Activated CD8-positive, alpha-beta memory T cell treated with anti-CD3 and anti-CD28 coated beads, Interleukin-2, amount 10 ng/mL, durations not matched to agents 7 days and 5 days (primary cell): ENCODE measurements at regions not wholly inside any gene's neighbourhood (a gene's known extent, or its start where the extent isn't known, plus 50 kb on each side); places are given as distances from the start of the nearest gene placed in this dataset.

Experiments
- ATAC-seq: fragments of 150-1000 bp; cut with Tn5 transposase; one replicate; pipeline ENCODE4 v1.10.0; 2021; ENCODE audit warnings: moderate library complexity
- CTCF ChIA-PET: fragments of 350-600 bp; sonication (Branson Sonifier 250); formaldehyde crosslinking; loops from one replicate; lab custom pipeline; 2021; ENCODE audit warnings: antibody characterized with exemption; lab: Charles Lee
- DNase-seq: peaks from one replicate; pipeline ENCODE4 v3.0.0-alpha.2; 2020
- H3K27ac Mint-ChIP-seq: one replicate; pipeline ENCODE4 v1.8.0; 2021; ENCODE audit warnings: mild to moderate bottlenecking, mixed read lengths
- H3K27me3 Mint-ChIP-seq: one replicate; pipeline ENCODE4 v1.8.0; 2021; ENCODE audit warnings: mixed read lengths
- H3K36me3 Mint-ChIP-seq: one replicate; pipeline ENCODE4 v1.8.0; 2021; ENCODE audit warnings: mild to moderate bottlenecking, mixed read lengths
- H3K4me1 Mint-ChIP-seq: one replicate; pipeline ENCODE4 v1.8.0; 2021; ENCODE audit warnings: mixed read lengths
- H3K4me3 Mint-ChIP-seq: one replicate; pipeline ENCODE4 v1.8.0; 2021; ENCODE audit warnings: mild to moderate bottlenecking, moderate library complexity, mixed read lengths
- H3K9me3 Mint-ChIP-seq: one replicate; pipeline ENCODE4 v1.8.0; 2022; ENCODE audit warnings: low read depth, mixed read lengths

DNA sequence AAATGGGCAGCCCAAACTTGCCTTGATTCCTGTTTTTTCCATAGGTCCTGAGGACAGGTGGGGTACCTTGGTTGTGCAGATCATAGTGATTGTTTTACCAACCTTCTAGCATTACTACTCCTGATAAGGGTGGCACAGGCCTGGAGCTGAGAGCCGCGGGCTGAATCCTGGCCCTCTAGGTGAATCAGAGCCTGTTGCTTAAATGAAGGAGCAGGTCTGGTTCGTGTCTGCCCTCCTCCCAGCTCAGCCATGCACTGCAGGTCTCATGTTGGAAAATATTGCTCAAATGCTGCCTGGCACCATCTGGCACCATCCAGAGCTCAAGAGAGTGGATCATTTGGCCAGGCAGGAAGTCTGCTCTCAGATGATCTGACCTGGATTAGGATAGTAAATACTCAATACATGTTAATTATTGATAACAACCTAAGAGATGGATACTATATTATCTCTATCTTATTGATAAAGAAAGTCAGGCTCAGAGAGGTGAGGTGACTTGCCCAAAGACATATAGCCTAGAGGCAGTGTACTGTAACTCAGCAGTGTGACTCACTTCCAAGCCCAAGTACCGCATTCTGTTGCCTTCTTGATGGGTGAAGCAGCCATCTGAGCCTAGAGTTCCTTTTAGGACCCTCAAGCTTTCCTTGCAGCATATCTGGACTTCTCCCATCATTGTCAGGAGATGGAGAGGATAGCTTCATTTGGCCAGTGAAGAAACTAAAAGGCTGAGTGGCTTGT, 104.3 kb upstream of the PITX1 start:
- H3K27me3 Mint-ChIP-seq, result peaks cover 5% of the 10 kb centered on the region
- no peaks in the 10 kb centered on the region for H3K36me3 Mint-ChIP-seq
- no peak for DNase-seq
- no peak overlapping the region for H3K27ac Mint-ChIP-seq
- H3K4me1 Mint-ChIP-seq, result no peaks in the 10 kb centered on the region
- no peak overlapping the region for H3K4me3 Mint-ChIP-seq
- no peaks in the 10 kb centered on the region for H3K9me3 Mint-ChIP-seq
- ATAC-seq, result no peak
- CTCF ChIA-PET, result no interaction called here

DNA sequence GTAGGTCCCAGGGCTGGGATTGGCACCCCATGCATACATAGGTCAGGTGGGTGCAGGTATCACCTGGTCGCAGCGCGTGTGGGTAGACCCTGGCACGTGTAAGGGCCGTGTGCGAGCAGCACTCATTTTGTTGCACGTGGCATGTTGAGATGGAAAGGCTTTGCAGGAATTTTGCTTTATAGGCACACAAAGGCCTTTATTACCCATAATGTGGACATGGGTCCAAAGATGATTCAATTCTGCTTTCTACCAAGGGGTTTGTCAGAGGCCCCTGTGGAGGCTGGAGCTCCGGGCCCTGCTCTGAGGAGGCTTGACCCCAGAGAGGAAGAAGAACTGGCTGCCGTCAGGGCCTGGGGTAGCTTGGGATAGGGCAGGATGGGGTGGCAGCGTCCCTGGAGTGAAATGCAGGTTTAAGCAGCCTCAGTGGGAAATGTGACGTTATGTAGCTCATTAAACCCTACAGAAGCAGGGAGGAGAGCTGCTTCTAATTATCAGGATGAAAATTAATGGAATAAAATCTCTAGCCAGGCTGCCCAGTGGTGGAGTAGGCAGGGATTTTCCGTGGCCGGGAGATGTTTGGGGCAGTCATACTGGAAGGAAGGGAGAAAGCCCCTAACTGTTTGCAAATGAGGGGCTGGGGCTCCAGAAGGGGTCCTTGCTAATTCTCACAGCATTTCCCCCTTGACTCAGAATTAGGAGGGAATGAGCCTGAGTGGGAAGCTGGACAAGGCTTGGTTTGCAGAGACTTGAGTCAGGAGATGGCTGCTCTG, 103.3 kb upstream of the PITX1 start:
- no peak for DNase-seq
- H3K36me3 Mint-ChIP-seq, result no peaks in the 10 kb centered on the region
- no peak overlapping the region for H3K4me3 Mint-ChIP-seq
- peaks cover 5% of the 10 kb centered on the region for H3K27me3 Mint-ChIP-seq
- CTCF ChIA-PET, result no interaction called here
- H3K9me3 Mint-ChIP-seq, result no peaks in the 10 kb centered on the region
- no peak overlapping the region for H3K27ac Mint-ChIP-seq
- no peaks in the 10 kb centered on the region for H3K4me1 Mint-ChIP-seq
- no peak for ATAC-seq

DNA sequence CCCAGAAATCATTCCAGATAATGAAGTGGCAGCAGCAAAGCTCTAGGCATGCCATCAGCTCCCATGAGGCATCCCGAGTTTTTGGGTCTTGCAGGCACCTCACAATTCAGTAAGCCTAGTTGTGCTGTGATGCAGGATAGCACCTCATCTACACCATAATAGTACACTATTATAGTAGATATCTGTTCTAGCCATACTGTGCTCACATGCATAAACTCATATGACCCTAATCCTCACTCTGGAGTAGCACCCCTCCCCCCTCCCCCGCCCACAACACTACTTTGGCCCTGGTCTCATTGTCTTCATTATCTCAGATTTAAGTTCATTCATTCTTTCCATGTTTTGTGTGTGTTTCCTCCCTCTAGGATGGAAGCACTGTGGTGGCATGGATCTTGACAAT, 102.5 kb upstream of the PITX1 start:
- Mint-ChIP-seq H3K9me3 (no peaks in the 10 kb centered on the region), H3K27ac (no peak overlapping the region), H3K4me3 (no peak overlapping the region), H3K27me3 (peaks cover 5% of the 10 kb centered on the region), H3K4me1 (no peaks in the 10 kb centered on the region), H3K36me3 (no peaks in the 10 kb centered on the region)
- no peak for DNase-seq
- CTCF ChIA-PET, result no interaction called here
- ATAC-seq, result no peak

DNA sequence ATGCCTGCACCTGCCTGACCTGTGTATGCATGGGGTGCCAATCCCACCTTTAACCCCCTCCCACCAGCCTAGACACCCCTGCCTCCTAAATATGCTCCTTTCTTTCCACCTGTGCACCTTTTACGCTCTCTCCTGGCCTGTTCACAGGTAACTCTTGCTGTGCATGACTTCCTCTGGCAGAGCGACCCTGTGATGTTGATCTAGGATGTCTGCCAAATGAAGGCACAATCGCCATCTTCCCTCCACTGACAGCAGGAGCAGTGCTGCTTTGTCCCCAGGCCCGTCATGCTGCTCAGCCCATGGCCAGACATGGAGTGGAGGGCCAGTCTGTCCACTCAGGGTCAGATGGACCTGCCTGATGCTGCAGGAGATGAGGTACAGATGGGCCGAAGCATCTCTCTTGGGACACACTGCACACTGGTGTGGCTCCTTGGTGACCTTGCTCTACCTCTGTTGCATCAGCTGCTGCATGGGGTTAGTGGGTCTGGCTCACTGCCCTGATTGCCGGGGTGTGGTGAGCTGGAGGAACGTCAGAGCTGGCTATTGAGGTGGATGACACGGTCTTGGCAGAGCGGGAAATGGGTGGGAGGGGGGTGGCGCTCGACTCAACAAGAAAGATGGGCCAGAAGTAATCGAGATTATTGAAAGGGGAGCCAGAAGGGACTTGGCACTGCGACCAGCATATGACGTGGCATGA, 101.7 kb upstream of the PITX1 start:
- no peak for DNase-seq
- Mint-ChIP-seq H3K27me3 (peaks cover 5% of the 10 kb centered on the region), H3K27ac (no peak overlapping the region), H3K36me3 (no peaks in the 10 kb centered on the region), H3K4me1 (no peaks in the 10 kb centered on the region), H3K4me3 (no peak overlapping the region), H3K9me3 (no peaks in the 10 kb centered on the region)
- CTCF ChIA-PET, result no interaction called here
- ATAC-seq, result no peak

DNA sequence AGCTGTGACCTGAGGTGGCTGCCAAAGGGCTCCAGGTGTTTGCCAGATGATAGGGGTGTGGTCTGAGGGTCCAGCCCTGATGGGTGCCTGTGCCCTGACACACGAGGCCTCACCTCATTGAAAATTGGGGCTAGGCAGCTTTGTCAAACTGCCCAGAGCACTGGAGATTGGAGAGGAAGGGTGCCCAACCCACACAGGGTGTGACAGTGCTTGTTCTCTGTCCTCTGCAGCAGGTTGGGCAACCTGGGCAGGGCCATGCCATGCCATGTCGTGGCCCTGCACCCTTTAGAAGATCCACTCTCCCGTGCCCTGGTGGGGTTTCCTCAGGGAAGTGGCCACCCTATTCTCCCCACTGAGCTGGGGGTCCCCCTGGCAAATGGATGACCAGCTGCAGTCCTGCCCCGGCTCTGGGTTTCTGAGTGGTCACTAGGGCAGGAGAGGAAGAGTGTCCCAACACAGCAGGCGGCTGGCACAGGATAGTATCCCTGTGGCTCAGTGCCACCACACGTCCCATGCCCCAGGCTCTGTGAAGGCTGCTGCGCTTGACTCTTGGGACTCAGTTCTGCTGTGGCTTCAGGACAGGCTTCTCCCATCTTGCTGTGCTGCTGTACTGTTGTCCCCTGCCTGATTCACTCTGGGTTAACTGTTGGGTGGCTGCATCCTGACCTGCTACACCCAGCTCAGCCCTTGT, 100.8 kb upstream of the PITX1 start:
- Mint-ChIP-seq H3K36me3 (no peaks in the 10 kb centered on the region), H3K4me1 (no peaks in the 10 kb centered on the region), H3K4me3 (no peak overlapping the region), H3K27me3 (peaks cover 2% of the 10 kb centered on the region), H3K9me3 (no peaks in the 10 kb centered on the region), H3K27ac (no peak overlapping the region)
- CTCF ChIA-PET, result no interaction called here
- ATAC-seq, result no peak
- no peak for DNase-seq

DNA sequence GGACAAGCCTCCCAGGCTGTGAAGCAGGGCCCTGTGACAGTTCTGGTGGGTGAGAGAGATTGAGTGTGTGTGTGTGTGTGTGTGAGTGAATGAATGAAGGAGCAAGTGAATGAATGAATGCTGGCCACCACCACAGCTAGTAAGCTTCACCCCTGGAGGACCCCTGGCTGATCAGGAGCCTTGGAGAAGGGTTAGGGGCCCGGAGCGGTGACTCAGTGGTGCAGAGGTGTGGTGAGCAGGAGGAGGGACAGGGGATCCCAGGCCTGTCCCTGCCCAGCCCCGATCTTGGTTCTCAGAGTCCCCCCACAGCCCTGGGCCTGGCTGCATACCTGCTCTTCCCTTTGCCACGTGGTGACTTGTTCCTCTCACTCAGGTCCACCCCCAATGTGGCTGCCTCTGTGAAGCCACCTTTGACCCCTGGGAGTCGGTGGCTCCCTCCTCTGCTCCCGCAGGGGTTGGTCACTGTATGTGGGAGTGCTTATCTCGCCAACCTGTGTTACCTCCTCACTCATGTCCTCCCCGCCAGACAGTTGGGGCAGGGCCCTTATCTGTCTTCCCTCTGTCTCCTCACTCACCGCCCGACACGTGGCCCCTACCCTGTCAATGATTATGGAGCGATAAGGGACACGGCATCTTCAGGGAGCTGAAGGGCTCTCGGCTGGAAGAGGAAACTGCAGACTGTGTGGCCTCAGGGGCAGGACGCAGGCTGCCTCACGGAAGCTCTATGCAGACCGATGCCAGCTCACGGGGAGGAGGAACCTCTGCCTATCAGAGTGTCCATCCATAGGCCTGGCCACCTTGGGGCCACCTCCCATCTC, 99.9 kb upstream of the PITX1 start:
- Mint-ChIP-seq H3K27ac (no peak overlapping the region), H3K36me3 (no peaks in the 10 kb centered on the region), H3K4me3 (no peak overlapping the region), H3K9me3 (no peaks in the 10 kb centered on the region), H3K27me3 (peaks cover 2% of the 10 kb centered on the region), H3K4me1 (peaks cover 2% of the 10 kb centered on the region)
- ATAC-seq (no peak), DNase-seq (no peak)
- CTCF ChIA-PET, result no interaction called here

DNA sequence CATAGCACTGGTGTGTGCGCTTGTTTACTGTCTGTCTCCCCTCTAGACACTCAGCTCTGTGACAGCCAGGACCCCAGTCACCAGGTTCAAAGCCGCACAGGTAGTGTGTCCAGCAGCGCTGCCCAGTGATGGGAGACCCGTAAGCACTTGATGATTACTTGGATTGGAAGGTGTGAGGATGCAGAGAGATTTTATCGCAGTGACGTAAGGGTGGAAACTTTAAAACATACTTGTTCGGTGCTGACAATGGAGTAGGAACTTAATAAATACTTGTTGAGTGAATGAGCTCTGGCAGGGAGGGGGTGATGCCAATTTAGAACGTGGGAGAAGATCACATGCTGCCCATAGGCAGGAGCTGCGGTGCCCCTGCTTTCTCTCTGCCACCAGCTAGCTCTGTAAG, 99.2 kb upstream of the PITX1 start:
- DNase-seq (no peak), ATAC-seq (no peak)
- Mint-ChIP-seq H3K4me3 (no peak overlapping the region), H3K4me1 (peaks cover 2% of the 10 kb centered on the region), H3K36me3 (no peaks in the 10 kb centered on the region), H3K27me3 (peaks cover 2% of the 10 kb centered on the region), H3K9me3 (no peaks in the 10 kb centered on the region), H3K27ac (no peak overlapping the region)
- CTCF ChIA-PET, result no interaction called here

DNA sequence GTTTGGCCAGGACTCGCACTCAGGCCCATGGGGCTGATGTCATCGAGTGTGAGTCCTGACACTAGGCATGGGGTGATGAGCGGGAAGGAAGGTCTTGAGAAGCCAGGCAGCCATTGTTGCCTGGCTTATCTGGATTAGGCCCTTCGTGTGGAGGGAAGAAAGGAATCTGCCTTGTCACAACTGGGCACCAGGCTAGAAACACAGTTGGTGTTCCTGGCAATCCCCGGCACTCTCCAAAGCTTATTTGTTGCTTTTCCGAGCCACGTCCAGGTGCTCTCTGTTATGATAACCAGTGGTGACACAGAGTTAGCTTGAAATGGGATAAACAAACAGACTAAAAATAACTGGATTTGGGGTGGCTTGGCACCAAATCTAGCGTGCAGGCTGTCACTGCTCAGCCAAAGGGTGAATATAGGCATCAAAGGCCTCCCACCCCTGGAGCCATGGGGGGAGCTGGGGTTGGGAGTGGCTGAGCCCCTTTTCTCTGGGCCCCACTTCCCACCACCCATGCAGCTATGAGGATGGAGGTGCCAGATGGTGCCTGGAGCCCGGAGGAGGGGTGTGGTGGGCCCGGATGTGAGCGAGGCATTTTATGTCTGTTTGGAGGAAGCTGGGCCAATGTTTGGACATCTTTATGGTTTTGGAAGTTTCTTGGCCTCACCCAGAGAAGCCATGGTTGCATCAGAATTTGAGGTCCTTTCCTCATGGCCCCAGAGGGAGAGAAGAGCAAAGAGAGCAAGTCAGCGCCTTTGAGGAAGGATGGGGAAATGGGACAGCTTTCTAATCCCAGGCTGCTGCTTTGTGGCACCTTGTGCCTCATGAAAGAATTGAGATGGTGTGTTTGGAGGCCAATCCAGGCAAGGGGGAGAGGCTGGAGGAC, 98.0 kb upstream of the PITX1 start:
- CTCF ChIA-PET, result no interaction called here
- Mint-ChIP-seq H3K4me3 (no peak overlapping the region), H3K27ac (no peak overlapping the region), H3K4me1 (peaks cover 2% of the 10 kb centered on the region), H3K27me3 (peaks cover 2% of the 10 kb centered on the region), H3K9me3 (no peaks in the 10 kb centered on the region), H3K36me3 (no peaks in the 10 kb centered on the region)
- ATAC-seq (no peak), DNase-seq (no peak)

DNA sequence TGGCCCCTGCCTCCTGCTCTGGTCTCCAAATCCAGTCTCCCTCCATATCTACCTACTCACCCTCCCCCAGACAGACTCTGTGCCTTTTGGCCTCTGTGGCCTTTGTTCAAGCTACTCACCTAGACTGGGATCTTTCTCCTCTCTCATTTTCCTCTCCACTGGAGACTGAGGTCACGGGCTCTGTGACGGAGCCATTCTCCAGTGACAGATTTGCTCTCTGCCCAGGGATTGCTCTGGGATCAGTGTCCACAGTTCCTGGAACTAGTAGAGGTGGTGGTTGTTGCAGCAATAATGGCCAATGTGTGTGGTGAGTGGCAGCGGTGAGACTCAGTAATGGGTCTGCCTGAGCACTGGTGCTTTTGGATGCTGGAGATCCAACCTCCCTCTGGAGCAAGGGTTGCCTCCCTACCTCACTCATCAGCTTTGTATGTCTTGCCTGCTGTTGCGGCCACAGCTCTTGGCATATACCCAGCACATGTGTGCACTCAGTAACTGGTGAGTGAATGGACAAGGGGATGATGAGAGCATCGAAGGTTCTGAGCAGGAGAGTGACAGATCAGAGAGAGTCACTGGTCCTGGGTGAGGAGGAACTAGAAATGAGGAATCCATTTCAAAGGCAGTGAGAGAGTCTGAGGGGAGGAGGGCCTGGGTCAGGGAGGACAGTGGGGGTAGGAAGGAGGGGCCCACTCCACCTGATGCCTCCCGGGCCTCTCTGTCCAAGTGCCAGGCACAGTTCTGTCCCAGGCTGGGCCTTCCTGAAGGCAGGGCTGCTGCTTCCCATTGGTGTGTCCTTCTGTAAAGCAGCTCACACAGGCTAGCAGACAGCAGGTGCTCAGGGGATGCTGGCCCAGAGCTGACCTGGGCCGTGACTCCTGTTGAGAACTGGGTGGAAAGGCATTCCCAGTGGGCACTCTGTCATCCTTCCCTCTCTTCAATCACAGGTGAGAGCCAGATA, 96.5 kb upstream of the PITX1 start:
- Mint-ChIP-seq H3K4me1 (peaks cover 2% of the 10 kb centered on the region), H3K4me3 (no peak overlapping the region), H3K36me3 (no peaks in the 10 kb centered on the region), H3K27ac (no peak overlapping the region), H3K9me3 (no peaks in the 10 kb centered on the region), H3K27me3 (peaks cover 2% of the 10 kb centered on the region)
- CTCF ChIA-PET, result no interaction called here
- ATAC-seq (no peak), DNase-seq (no peak)

DNA sequence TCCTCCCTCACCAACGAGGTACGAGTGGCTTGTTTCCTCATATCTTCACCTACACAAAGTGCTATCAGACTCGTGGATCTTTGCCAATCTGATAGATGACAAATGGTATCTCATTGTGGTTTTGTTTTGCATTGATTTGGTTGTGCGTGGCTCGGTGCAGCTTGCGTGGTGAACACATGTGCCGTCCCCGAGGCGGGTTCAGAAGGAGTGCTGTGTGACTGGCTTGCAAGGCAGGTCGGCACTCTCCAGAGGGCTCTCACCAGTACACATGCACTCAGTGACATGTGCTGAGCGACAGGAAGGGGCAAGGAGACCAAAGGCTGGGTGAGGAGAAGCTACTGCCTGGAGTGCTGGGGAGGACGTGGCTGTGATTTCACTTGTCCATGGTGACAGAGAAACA, 95.3 kb upstream of the PITX1 start:
- no peak for ATAC-seq

DNA sequence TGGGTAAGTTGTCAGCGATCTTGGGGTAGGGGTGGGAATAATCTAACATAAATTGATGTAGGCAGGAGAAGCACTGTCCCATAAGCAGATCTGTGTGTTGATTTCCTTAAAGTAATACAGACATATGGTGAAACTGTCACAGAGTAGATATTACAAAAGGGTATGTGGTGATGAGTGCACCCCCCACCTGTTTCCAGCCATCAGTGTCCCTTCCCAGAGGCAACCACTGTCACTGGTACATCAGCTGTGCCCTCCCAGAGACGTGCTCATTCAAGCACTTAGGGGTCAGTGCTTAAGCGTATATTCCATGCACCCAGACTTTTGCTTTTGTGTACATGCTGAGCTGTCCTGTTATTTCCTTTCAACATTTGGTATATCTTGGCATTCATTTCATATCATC, 94.3 kb upstream of the PITX1 start:
- Mint-ChIP-seq H3K36me3 (no peaks in the 10 kb centered on the region), H3K27ac (no peak overlapping the region), H3K9me3 (no peaks in the 10 kb centered on the region), H3K27me3 (peaks cover 12% of the 10 kb centered on the region), H3K4me1 (peaks cover 2% of the 10 kb centered on the region), H3K4me3 (no peak overlapping the region)
- DNase-seq, result no peak
- CTCF ChIA-PET, result no interaction called here
- no peak for ATAC-seq

More for the DNA sequence above, 95.3 kb upstream of the PITX1 start:
- Mint-ChIP-seq H3K27ac (no peak overlapping the region), H3K27me3 (peaks cover 5% of the 10 kb centered on the region), H3K9me3 (no peaks in the 10 kb centered on the region), H3K36me3 (no peaks in the 10 kb centered on the region), H3K4me1 (peaks cover 2% of the 10 kb centered on the region), H3K4me3 (no peak overlapping the region)
- no peak for DNase-seq
- CTCF ChIA-PET, result no interaction called here
